Prostate gland (tissue), 2 donors: ENCODE measurements at regions not wholly inside any gene's neighbourhood (a gene's known extent, or its start where the extent isn't known, plus 50 kb on each side); places are given as distances from the start of the nearest gene placed in this dataset.

Experiments used
- CTCF ChIP-seq, 4 experiments: fragments of 200-600 bp in 2 of 4; fragments of 450-650 bp in 2 of 4; sonication (generic) in 2 of 4; IDR thresholded peaks; 1 replicate in 3 of 4; 2 replicates in 1 of 4; pipeline ENCODE4 v1.5.1; 2016 to 2019; ENCODE audit warnings: antibody characterized with exemption in 4 of 4, mild to moderate bottlenecking in 2 of 4, moderate library complexity in 2 of 4
- POLR2A ChIP-seq: fragments of 450-650 bp; IDR thresholded peaks from one replicate; pipeline ENCODE4 v1.6.1; 2016; ENCODE audit warnings: antibody characterized with exemption, mild to moderate bottlenecking
- POLR2AphosphoS5 ChIP-seq: sonication (generic); formaldehyde crosslinking; IDR thresholded peaks from one replicate; pipeline ENCODE4 v1.6.1; 2017; ENCODE audit warnings: antibody characterized with exemption

GRCh38 chr18:67154979-67155378 lies 361.5 kb downstream of the DSEL start:
- TF ChIP-seq POLR2A (no peak), CTCF (IDR thresholded peaks at IDR 0.05) (no peak), POLR2AphosphoS5 (no peak)
